ENCODE measurements at regions not wholly inside any gene's neighbourhood (a gene's known extent, or its start where the extent isn't known, plus 50 kb on each side); places are given as distances from the start of the nearest gene placed in this dataset.

DNA sequence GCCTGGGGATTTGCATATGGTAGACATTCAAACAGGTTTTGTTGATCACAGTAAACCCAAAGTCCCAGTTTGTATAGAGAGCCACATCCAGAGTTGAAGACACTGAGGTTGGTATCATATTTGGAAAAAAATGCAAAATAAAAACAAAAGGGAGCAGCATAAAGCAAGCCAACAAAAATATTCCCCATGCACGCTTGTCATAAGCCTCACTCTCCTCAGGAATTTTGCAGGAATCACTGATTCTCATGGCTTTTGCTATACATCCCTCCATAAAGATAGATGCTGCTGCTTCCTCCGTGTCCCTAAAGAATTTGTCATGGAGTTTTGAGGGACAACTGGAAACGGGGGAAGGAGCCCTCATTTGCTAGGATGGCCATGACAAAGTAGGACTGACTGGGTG is 108.8 kb upstream of the TCF4 start:
- ATAC-seq, result no peak
- TF ChIP-seq ZNF70 (CRISPR knock-in tag; IDR thresholded peaks at IDR 0.05), result no peak
- no peak for TF ChIP-seq CSDC2 (CRISPR knock-in tag; IDR thresholded peaks at IDR 0.05)
- no peak for TF ChIP-seq PPARA (CRISPR knock-in tag; IDR thresholded peaks at IDR 0.05; ENCODE audit: borderline replicate concordance)
- no peak for TF ChIP-seq PATZ1 (CRISPR knock-in tag; IDR thresholded peaks at IDR 0.05; ENCODE audit: borderline replicate concordance)
- no peak for TF ChIP-seq GLIS3 (CRISPR knock-in tag; IDR thresholded peaks at IDR 0.05)
- TF ChIP-seq, protein P1, sequence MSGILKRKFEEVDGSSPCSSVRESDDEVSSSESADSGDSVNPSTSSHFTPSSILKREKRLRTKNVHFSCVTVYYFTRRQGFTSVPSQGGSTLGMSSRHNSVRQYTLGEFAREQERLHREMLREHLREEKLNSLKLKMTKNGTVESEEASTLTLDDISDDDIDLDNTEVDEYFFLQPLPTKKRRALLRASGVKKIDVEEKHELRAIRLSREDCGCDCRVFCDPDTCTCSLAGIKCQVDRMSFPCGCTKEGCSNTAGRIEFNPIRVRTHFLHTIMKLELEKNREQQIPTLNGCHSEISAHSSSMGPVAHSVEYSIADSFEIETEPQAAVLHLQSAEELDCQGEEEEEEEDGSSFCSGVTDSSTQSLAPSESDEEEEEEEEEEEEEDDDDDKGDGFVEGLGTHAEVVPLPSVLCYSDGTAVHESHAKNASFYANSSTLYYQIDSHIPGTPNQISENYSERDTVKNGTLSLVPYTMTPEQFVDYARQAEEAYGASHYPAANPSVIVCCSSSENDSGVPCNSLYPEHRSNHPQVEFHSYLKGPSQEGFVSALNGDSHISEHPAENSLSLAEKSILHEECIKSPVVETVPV (CRISPR knock-in tag; IDR thresholded peaks at IDR 0.05), result no peak

- no peak for ATAC-seq
- TF ChIP-seq CSDC2 (CRISPR knock-in tag; IDR thresholded peaks at IDR 0.05), result no peak
- TF ChIP-seq TCF4 (CRISPR knock-in tag; IDR thresholded peaks at IDR 0.05; ENCODE audit: borderline replicate concordance), result no peak
- no peak for TF ChIP-seq BACH2 (CRISPR knock-in tag; IDR thresholded peaks at IDR 0.05; ENCODE audit: borderline replicate concordance)
- TF ChIP-seq, protein P2, sequence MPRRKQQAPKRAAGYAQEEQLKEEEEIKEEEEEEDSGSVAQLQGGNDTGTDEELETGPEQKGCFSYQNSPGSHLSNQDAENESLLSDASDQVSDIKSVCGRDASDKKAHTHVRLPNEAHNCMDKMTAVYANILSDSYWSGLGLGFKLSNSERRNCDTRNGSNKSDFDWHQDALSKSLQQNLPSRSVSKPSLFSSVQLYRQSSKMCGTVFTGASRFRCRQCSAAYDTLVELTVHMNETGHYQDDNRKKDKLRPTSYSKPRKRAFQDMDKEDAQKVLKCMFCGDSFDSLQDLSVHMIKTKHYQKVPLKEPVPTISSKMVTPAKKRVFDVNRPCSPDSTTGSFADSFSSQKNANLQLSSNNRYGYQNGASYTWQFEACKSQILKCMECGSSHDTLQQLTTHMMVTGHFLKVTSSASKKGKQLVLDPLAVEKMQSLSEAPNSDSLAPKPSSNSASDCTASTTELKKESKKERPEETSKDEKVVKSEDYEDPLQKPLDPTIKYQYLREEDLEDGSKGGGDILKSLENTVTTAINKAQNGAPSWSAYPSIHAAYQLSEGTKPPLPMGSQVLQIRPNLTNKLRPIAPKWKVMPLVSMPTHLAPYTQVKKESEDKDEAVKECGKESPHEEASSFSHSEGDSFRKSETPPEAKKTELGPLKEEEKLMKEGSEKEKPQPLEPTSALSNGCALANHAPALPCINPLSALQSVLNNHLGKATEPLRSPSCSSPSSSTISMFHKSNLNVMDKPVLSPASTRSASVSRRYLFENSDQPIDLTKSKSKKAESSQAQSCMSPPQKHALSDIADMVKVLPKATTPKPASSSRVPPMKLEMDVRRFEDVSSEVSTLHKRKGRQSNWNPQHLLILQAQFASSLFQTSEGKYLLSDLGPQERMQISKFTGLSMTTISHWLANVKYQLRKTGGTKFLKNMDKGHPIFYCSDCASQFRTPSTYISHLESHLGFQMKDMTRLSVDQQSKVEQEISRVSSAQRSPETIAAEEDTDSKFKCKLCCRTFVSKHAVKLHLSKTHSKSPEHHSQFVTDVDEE (CRISPR knock-in tag; IDR thresholded peaks at IDR 0.05), result no peak
- TF ChIP-seq ZNF70 (CRISPR knock-in tag; IDR thresholded peaks at IDR 0.05), result no peak
- TF ChIP-seq GLIS3 (CRISPR knock-in tag; IDR thresholded peaks at IDR 0.05), result no peak
- TF ChIP-seq ZFP3 (CRISPR knock-in tag; IDR thresholded peaks at IDR 0.05), result no peak
- TF ChIP-seq, protein P1 (CRISPR knock-in tag; IDR thresholded peaks at IDR 0.05), result no peak
- no peak for TF ChIP-seq ISL1 (CRISPR knock-in tag; IDR thresholded peaks at IDR 0.05)
- no peak for TF ChIP-seq RARB (CRISPR knock-in tag; IDR thresholded peaks at IDR 0.05)
Observed at GRCh38 chr18:55695091-55695490, 107.1 kb upstream of the TCF4 start.

- no peak for ATAC-seq
- TF ChIP-seq BACH2 (CRISPR knock-in tag; IDR thresholded peaks at IDR 0.05; ENCODE audit: borderline replicate concordance), result no peak
- TF ChIP-seq TCF4 (CRISPR knock-in tag; IDR thresholded peaks at IDR 0.05; ENCODE audit: borderline replicate concordance), result no peak
- TF ChIP-seq ZNF8 (CRISPR knock-in tag; IDR thresholded peaks at IDR 0.05), result no peak
- TF ChIP-seq ZC3H10 (CRISPR knock-in tag; IDR thresholded peaks at IDR 0.05), result no peak
- TF ChIP-seq GLIS3 (CRISPR knock-in tag; IDR thresholded peaks at IDR 0.05), result no peak
- TF ChIP-seq, protein P2 (CRISPR knock-in tag; IDR thresholded peaks at IDR 0.05), result no peak
Observed at GRCh38 chr18:55694291-55694690, 106.3 kb upstream of the TCF4 start.

DNA sequence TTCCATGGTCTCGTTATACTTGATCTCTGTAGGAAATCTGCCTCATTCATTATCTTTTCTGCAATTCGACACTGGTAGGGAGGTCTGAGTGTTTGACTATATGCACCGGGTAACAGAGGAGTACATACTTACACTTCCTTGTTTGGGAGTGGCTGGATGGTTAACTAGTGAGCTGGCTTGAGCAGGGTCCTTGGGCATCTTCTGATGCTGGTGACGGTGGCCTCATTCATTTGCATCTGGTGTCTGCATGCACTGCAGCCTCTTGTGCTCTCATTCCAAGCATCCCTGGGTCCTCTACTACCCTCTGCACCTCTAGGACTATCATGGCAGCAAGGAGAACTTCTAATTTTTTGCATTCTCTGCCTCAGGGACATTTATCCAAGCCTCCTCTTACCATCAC is 100.0 kb upstream of the TCF4 start:
- ATAC-seq, result no peak
- TF ChIP-seq BACH2 (CRISPR knock-in tag; IDR thresholded peaks at IDR 0.05; ENCODE audit: borderline replicate concordance) (no peak), ISL1 (CRISPR knock-in tag; IDR thresholded peaks at IDR 0.05) (no peak), ZFP30 (CRISPR knock-in tag; IDR thresholded peaks at IDR 0.05) (no peak), ZNF70 (CRISPR knock-in tag; IDR thresholded peaks at IDR 0.05) (no peak), POU6F1 (CRISPR knock-in tag; IDR thresholded peaks at IDR 0.05; ENCODE audit: borderline replicate concordance, low read depth) (no peak), SNAI2 (CRISPR knock-in tag; IDR thresholded peaks at IDR 0.05) (no peak), PATZ1 (CRISPR knock-in tag; IDR thresholded peaks at IDR 0.05; ENCODE audit: borderline replicate concordance) (no peak), PPARA (CRISPR knock-in tag; IDR thresholded peaks at IDR 0.05; ENCODE audit: borderline replicate concordance) (no peak), TCF4 (CRISPR knock-in tag; IDR thresholded peaks at IDR 0.05; ENCODE audit: borderline replicate concordance) (no peak), TOX (CRISPR knock-in tag; IDR thresholded peaks at IDR 0.05; ENCODE audit: borderline replicate concordance) (no peak)

Measured in SK-N-SH treated with all-trans-retinoic acid at 6 μM for 48 hours (cell line).